ENCODE measurements at regions not wholly inside any gene's neighbourhood (a gene's known extent, or its start where the extent isn't known, plus 50 kb on each side); places are given as distances from the start of the nearest gene placed in this dataset.

- no peak for DNase-seq
Measured at GRCh38 chr4:178633263-178633662, 1191.0 kb upstream of the AGA start.

GRCh38 chr4:178664621-178665020 lies 1222.4 kb upstream of the AGA start:
- no peak for DNase-seq

DNA sequence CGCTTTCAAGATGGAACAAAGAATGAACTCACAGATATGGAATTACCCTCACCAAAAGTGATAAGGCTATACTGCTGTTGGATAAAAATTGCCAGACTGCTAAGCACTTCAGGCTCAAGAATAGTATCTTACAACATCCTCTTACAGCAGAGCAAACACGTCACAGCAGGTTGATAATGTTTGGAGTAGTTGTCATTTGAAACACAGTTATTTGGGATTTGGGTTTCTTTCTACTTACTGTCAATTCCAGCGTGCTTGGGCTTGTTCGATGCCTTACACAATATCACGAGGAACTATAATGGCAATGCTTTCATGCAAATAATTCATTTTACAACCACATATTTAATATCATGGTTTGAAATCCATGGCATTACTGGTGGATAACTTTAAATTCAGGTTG lies 1223.7 kb upstream of the AGA start:
- no peak for DNase-seq

DNA sequence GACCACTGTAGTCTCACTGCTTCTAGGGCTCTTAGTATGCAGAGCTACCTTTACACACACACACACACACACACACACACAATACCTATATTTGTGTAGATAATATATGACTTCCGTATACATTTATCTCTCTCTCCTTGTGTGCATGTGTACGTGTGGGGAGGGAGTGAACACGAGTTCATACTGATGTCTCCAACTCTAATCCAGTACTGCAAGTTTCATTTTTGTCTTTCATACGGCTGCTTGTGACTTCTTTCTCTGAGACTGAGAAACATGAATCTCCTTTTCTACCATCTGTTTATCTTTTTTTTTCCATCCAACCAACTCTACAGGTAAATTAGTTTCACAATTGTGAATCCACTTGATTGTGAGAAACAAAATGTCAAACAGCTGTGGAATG lies 1229.5 kb upstream of the AGA start:
- DNase-seq = no peak

DNA sequence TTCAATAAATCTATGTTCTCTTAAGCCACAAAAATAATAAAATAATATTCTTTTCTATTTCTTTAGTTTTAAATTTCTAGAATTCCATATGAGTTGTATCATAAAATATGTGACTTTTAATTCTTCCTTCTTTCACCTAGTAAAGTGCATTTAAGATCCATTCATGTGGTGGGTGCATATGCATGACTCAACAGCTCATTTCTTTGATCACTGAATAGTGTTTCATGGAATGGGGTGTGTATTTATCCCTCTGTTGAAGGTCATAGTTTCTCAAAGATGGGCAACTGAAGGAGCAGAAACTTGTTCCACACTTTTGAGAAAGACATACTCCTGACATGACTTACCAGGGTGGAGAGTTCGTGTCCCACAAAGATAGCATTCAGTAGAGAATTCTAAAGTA lies 1230.3 kb upstream of the AGA start:
- DNase-seq = no peak

DNA sequence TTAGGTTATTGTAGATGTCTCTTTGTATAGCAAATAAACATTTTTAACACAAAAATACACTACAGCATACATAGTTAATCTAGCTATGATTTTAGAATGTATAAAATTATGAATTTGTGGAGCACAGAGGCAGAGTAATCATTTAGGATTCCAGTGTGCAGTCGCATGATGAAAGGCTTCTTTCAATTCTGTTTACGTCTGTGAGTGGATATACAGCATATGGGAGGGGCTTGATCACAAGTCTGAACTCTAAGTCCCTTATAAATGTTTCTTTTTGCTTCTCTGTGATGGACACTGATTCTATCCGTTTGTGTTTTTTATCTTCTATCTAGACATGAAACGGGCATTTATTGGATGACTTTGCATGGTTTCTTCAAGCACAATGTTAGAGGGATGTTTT lies 1239.6 kb upstream of the AGA start:
- no peak for DNase-seq

DNA sequence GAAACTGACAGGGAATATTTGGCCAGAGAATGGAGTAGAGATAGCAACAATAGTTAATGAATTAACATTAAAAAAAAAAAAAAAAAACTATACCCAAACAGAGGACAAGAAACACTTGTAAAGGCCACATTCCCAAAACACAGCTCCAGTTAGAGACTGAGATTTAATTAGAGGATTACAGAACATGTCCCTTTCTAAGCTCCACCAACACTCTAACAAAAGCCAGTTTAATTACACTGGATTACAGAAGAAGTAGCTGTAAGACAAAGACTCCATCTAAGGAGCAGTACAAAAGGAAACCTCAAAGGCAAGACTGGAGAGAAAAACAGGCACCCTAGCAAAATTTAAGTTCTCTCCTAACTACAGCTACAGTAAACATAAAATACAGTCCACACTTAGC lies 1247.7 kb upstream of the AGA start:
- no peak for DNase-seq

- no peak for DNase-seq
Measured at GRCh38 chr4:178693816-178694215, 1251.6 kb upstream of the AGA start.

- DNase-seq = no peak
Measured at GRCh38 chr4:178696515-178696914, 1254.3 kb upstream of the AGA start.

DNA sequence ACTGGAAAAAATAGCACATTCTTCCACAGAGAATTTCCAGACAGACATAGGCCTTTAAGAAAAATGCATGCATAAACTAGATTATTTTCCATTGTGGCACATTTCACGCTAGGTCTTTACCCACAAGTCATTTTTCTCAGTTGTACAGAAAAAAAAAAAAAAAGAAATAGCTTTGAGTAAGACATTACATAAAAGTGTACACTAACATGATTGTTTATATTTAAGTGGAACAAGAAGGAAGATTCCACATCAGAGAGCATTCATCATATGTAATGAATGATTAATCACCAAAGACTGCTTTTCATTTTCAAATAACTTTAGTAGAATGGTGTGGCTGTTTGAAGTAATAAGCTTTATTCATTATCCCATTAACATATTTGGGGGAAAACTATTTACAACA lies 1270.2 kb upstream of the AGA start:
- no peak for DNase-seq

- DNase-seq = no peak
Measured at GRCh38 chr4:178738026-178738425, 1295.8 kb upstream of the AGA start.

DNA sequence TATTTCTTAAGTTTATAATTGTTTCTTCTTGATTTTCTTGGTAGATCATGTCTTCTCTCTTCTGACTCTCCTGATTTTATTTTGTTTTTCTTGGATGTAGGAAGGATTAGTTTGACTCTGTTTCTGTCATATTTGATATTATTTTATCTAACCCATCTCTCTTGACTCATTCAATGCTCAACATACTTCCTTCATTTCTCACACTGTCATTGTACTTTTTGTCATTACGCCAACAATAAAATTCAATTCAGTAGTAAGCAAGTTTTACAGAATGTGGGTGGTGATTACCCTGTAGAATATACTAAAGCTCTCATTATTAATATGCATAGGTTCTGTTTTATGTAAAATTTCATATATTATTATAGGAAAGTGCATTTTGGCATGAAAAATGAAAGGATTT lies 1303.0 kb upstream of the AGA start:
- no peak for DNase-seq

DNA sequence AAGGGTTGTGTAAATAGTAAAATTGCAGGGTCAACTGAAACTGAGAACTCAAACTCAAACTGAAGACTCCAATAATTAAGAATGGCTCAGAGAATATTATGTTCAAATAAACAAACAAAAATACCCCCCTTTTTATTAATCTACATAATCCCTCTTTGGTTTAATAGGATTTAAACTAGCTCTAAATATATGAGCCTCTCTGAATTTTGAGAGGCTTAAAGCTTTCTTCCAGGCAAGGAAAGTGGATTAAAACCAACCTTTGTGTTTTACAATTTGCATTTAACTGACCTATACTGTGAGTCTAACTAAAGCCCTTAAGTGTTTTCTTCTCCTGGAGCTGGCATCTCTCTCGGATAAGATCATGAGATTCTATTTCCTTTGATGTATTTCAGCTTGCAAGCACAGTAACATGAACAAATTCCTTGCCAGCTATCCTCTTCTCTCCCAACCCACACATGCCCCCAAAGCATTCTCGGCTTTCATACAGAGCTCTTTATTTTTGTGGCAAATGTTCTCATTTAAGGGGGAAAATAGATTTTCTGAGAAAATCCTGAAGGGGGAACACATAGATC lies 1310.8 kb upstream of the AGA start:
- no peak for DNase-seq

GRCh38 chr4:178778496-178778895 lies 1336.3 kb upstream of the AGA start:
- DNase-seq = no peak

DNA sequence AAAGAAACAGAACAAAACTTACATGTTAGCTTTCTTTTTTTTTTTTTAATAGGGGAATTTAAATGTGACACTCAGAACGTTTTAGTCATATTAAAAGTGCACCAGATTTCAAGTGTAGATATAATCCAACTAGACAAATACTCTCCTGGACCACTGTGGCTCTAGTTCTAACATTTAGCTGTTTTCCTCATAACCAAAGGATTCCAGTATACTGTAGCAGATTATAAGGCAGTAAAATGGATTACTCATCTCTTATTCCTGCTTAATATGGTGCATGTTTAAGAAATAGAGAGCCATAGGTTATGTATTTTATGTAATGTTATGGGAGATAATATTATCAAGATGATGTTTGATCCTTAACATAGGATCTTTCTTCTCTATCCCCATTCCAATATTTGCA lies 1339.5 kb upstream of the AGA start:
- DNase-seq = no peak

DNA sequence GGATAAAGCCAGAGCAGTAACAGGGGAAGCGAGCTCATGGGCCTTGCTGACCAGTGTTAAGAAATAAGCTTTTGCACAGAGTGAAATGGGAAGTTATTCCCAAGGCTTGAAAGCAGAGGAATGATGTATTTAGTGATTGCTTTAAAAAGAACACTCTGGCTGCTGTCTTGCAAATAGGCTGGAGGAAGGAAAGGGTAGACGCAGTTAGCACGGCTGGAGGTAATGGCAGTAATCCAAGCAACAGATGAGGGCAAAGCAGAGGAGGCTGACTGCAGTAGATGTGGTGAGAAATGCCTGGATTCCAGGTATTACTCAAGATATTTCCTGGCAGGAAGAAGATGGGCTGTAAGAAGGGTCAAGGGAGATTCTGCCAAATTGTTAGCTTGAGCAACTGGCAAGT lies 1342.3 kb upstream of the AGA start:
- DNase-seq = no peak

- DNase-seq = no peak
Measured at GRCh38 chr4:178789279-178789678, 1347.0 kb upstream of the AGA start.

DNA sequence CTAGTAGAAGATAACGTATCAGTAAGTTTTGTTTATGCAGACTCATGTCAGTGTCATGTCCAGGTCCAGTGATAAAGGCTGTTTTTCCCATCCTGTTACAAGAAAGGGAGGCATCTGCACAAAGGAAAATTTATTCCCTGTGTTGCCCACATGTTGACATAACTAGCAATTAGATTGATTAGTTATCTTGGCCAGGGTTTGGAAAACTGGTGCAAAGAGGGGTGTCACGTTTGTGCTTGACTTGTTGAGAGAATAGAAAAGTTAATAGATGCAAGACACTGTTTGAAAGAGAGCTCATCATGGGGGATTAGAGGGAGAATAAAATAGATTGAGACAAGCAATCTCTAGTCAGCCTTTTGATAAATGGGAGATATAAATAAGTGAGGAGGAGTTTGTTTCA lies 1357.0 kb upstream of the AGA start:
- DNase-seq = no peak

DNA sequence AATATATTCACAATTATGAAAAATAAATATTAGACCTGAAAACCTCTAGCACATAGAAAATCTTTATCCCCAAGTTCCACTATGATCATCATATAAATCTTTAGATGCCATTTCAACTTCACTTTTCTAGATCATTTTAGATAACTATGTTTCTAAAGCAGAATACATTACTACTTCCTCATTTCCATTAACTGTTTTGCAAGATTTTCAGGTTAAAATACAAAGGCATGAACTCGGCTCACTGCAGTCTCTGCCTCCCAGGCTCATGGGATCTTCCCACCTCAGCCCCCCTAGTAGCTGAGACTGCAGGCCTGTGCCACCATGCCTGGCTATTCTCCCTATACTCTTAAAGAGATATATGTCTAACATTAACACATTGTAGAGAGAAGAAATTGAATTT lies 1365.9 kb upstream of the AGA start:
- DNase-seq = no peak

DNA sequence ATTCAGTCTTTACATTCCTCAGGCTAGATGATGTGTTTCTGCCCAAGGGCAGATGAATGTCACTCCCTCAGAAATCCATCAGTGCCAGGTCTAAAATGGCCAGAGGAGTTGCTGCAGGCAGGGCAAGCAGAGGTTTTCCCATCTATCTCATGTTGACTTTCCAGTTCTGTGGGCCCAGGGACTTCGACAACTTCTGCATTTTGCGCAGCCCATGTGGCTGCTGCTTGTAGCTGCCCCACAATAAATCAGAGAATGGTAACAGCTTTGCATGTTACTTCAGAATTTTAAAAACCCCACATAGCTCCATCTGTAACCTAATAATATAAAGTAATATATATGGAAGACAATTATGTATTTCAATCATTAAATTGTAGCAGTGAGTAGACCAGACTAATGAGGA lies 1367.7 kb upstream of the AGA start:
- DNase-seq = no peak

DNA sequence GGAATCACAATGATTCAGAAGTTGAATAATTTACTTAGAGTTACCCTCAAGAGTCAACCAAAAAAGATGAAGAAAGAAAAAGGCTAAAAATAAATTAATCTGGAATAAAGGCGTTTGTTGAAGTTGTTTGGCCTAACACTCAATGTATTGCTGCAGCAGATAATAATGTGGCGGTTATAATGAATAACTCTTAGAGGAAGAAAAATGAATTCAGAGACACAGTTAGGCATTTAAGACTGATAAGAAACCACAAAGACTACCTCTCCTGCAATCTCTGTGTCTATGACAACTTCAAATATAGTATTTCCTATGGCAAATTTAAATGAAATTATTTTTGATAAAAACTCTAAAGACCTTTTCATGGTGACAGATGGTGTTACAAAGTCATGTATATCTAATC lies 1369.1 kb upstream of the AGA start:
- no peak for DNase-seq

GRCh38 chr4:178812866-178813265 lies 1370.6 kb upstream of the AGA start:
- DNase-seq = no peak

DNA sequence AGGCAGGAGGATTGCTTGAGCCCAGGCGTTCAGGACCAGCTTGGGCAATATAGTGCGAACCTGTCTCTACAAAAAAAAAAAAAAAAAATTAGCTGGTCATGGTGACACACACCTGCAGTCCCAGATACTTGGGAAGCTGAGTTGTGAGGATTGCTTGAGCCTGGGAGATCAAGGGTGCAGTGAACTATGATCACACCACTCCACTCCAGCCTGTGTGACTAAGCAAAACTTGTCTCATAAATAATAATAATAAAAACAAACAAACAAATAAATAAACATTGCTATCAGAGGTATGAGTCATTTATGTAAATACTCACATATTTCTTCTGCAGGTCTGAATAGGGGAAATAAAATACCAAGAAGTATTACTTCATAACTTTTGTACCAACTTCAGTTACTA lies 1372.7 kb upstream of the AGA start:
- DNase-seq = no peak

DNA sequence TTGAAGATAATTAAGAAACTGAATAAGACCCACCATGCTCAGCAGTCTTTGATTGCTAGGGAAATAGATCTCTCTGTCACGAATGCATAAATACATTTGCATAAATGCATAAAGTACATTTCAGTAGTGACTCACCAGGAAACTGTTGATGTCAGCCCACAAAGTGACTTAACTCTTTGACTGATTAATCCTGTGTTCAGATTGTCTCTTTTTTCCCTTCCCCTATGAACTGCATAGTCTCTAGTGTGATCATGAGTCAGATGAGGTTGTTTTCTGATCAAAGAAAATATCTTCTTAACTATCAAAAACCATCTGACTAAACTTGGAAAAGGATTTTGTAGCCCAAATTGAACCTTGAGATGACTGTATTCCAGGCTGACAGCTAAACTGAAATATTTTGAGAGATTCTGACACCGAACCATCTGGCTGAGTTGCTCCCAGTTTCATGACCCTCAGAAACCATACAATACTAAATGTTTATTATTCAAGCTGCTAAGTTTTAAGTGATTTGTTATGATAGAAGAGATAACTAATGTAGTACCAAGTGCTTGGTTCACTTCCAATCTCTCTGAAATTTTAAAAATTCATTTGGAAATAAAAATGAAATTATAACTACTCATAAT lies 1381.5 kb upstream of the AGA start:
- DNase-seq = no peak

GRCh38 chr4:178836865-178837264 lies 1394.6 kb upstream of the AGA start:
- DNase-seq = no peak

- no peak for DNase-seq
Measured at GRCh38 chr4:178838776-178839175, 1396.5 kb upstream of the AGA start.
